ENCODE measurements at regions not wholly inside any gene's neighbourhood (a gene's known extent, or its start where the extent isn't known, plus 50 kb on each side); places are given as distances from the start of the nearest gene placed in this dataset.

GRCh38 chr16:9545522-9546437, 454.3 kb downstream of the HAPSTR1 start:
- in situ Hi-C loops (cut with HindIII; ENCODE audit: low sequenced_read_pairs) = no loop called here

GRCh38 chr16:9546438-9546786, 455.0 kb downstream of the HAPSTR1 start:
- in situ Hi-C loops (cut with HindIII; ENCODE audit: low sequenced_read_pairs) = no loop called here

GRCh38 chr16:9549487-9549886, 458.0 kb downstream of the HAPSTR1 start:
- in situ Hi-C loops (cut with HindIII; ENCODE audit: low sequenced_read_pairs) = no loop called here

GRCh38 chr16:9555051-9555450, 463.6 kb downstream of the HAPSTR1 start:
- in situ Hi-C loops (cut with HindIII; ENCODE audit: low sequenced_read_pairs) = no loop called here

- in situ Hi-C loops (cut with HindIII; ENCODE audit: low sequenced_read_pairs) = no loop called here
These were observed 465.7 kb downstream of the HAPSTR1 start for GRCh38 chr16:9556949-9557665.

- in situ Hi-C loops (cut with HindIII; ENCODE audit: low sequenced_read_pairs) = no loop called here
These were observed 466.3 kb downstream of the HAPSTR1 start for GRCh38 chr16:9557713-9558112.

- in situ Hi-C loops (cut with HindIII; ENCODE audit: low sequenced_read_pairs) = no loop called here
These were observed 474.7 kb downstream of the HAPSTR1 start for GRCh38 chr16:9566099-9566498.

- in situ Hi-C loops (cut with HindIII; ENCODE audit: low sequenced_read_pairs) = no loop called here
These were observed 476.2 kb downstream of the HAPSTR1 start for GRCh38 chr16:9567666-9568065.

GRCh38 chr16:9568261-9568660, 476.8 kb downstream of the HAPSTR1 start:
- in situ Hi-C loops (cut with HindIII; ENCODE audit: low sequenced_read_pairs) = no loop called here

GRCh38 chr16:9570521-9570920, 479.1 kb downstream of the HAPSTR1 start:
- in situ Hi-C loops (cut with HindIII; ENCODE audit: low sequenced_read_pairs) = no loop called here

GRCh38 chr16:9578459-9578858, 487.0 kb downstream of the HAPSTR1 start:
- in situ Hi-C loops (cut with HindIII; ENCODE audit: low sequenced_read_pairs) = no loop called here

- in situ Hi-C loops (cut with HindIII; ENCODE audit: low sequenced_read_pairs) = no loop called here
These were observed 488.6 kb downstream of the HAPSTR1 start for GRCh38 chr16:9580025-9580424.

- in situ Hi-C loops (cut with HindIII; ENCODE audit: low sequenced_read_pairs) = no loop called here
These were observed 502.0 kb downstream of the HAPSTR1 start for GRCh38 chr16:9593440-9593839.

GRCh38 chr16:9594047-9594446, 502.6 kb downstream of the HAPSTR1 start:
- in situ Hi-C loops (cut with HindIII; ENCODE audit: low sequenced_read_pairs) = no loop called here

- in situ Hi-C loops (cut with HindIII; ENCODE audit: low sequenced_read_pairs) = no loop called here
These were observed 503.5 kb downstream of the HAPSTR1 start for GRCh38 chr16:9594946-9595345.

- in situ Hi-C loops (cut with HindIII; ENCODE audit: low sequenced_read_pairs) = no loop called here
These were observed 503.9 kb downstream of the HAPSTR1 start for GRCh38 chr16:9595393-9595792.

GRCh38 chr16:9596788-9597187, 505.3 kb downstream of the HAPSTR1 start:
- in situ Hi-C loops (cut with HindIII; ENCODE audit: low sequenced_read_pairs) = no loop called here

- in situ Hi-C loops (cut with HindIII; ENCODE audit: low sequenced_read_pairs) = no loop called here
These were observed 506.7 kb downstream of the HAPSTR1 start for GRCh38 chr16:9597967-9598730.

GRCh38 chr16:9598731-9599083, 507.3 kb downstream of the HAPSTR1 start:
- in situ Hi-C loops (cut with HindIII; ENCODE audit: low sequenced_read_pairs) = no loop called here

GRCh38 chr16:9599415-9600120, 508.1 kb downstream of the HAPSTR1 start:
- in situ Hi-C loops (cut with HindIII; ENCODE audit: low sequenced_read_pairs) = no loop called here

- in situ Hi-C loops (cut with HindIII; ENCODE audit: low sequenced_read_pairs) = no loop called here
These were observed 510.7 kb downstream of the HAPSTR1 start for GRCh38 chr16:9602189-9602588.

Measured in DLD1 (cell line).